ENCODE measurements at regions not wholly inside any gene's neighbourhood (a gene's known extent, or its start where the extent isn't known, plus 50 kb on each side); places are given as distances from the start of the nearest gene placed in this dataset.
"Not testable (repeated sequence)": the region's sequence is repeated elsewhere in the genome, so short reads cannot be mapped to it uniquely, and the experiment has no call there.

DNA sequence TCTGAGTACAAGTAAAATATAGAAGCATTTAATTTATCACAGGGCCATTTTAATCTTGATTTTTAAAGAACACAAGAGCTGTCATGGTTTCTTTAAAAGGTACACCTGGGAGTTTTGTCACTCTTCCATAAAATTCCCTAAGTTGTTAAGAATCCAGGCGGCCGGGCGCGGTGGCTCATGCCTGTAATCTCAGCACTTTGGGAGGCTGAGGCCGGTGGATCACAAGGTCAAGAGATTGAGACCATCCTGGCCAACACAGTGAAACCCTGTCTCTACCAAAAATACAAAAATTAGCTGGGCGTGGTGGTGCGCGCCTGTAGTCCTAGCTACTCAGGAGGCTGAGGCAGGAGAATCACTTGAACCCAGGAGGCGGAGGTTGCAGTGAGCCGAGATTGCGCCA is 278.3 kb downstream of the PCDH17 start:
- peaks cover 37% of the 10 kb centered on the region for H3K9me3 Mint-ChIP-seq
- CTCF ChIA-PET; H3K4me3 Mint-ChIP-seq; H3K36me3 Mint-ChIP-seq; ATAC-seq; H3K4me1 Mint-ChIP-seq; DNase-seq (ENCODE audit: low spot score); H3K27me3 Mint-ChIP-seq (ENCODE audit: low read depth); H3K27ac Mint-ChIP-seq: not testable (repeated sequence)
- POLR2A ChIA-PET = interaction anchor here (0.7 kb wide), 1 partner anchor 1843 kb away, joined by 3 read pairs; no protein-coding TSS in a partner anchor

DNA sequence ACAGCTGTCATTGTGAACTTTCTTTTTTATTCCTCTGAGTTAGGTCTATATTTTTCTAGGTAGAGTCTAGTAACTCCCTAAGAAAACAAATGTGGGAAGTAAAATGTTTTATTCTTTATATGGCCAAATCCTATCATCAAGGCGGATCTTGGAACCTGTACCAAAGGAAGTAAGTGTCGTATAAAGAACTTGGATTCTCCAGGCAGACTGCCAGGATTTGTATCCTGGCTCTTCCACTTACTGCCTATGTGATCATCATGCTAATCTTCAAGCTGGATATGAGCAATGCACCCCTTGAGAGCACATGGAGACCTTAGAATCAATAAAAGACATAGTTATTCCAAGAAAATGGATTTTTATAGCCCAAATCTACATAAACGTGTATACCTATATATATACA is 286.5 kb downstream of the PCDH17 start:
- TF ChIP-seq ZNF416 (CRISPR knock-in tag; IDR thresholded peaks at IDR 0.05) = no peak
- TF ChIP-seq, protein P1, sequence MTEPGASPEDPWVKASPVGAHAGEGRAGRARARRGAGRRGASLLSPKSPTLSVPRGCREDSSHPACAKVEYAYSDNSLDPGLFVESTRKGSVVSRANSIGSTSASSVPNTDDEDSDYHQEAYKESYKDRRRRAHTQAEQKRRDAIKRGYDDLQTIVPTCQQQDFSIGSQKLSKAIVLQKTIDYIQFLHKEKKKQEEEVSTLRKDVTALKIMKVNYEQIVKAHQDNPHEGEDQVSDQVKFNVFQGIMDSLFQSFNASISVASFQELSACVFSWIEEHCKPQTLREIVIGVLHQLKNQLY (CRISPR knock-in tag; IDR thresholded peaks at IDR 0.05) = no peak
- TF ChIP-seq, protein P2, sequence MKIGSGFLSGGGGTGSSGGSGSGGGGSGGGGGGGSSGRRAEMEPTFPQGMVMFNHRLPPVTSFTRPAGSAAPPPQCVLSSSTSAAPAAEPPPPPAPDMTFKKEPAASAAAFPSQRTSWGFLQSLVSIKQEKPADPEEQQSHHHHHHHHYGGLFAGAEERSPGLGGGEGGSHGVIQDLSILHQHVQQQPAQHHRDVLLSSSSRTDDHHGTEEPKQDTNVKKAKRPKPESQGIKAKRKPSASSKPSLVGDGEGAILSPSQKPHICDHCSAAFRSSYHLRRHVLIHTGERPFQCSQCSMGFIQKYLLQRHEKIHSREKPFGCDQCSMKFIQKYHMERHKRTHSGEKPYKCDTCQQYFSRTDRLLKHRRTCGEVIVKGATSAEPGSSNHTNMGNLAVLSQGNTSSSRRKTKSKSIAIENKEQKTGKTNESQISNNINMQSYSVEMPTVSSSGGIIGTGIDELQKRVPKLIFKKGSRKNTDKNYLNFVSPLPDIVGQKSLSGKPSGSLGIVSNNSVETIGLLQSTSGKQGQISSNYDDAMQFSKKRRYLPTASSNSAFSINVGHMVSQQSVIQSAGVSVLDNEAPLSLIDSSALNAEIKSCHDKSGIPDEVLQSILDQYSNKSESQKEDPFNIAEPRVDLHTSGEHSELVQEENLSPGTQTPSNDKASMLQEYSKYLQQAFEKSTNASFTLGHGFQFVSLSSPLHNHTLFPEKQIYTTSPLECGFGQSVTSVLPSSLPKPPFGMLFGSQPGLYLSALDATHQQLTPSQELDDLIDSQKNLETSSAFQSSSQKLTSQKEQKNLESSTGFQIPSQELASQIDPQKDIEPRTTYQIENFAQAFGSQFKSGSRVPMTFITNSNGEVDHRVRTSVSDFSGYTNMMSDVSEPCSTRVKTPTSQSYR (CRISPR knock-in tag; IDR thresholded peaks at IDR 0.05) = no peak
- TF ChIP-seq, protein P3, sequence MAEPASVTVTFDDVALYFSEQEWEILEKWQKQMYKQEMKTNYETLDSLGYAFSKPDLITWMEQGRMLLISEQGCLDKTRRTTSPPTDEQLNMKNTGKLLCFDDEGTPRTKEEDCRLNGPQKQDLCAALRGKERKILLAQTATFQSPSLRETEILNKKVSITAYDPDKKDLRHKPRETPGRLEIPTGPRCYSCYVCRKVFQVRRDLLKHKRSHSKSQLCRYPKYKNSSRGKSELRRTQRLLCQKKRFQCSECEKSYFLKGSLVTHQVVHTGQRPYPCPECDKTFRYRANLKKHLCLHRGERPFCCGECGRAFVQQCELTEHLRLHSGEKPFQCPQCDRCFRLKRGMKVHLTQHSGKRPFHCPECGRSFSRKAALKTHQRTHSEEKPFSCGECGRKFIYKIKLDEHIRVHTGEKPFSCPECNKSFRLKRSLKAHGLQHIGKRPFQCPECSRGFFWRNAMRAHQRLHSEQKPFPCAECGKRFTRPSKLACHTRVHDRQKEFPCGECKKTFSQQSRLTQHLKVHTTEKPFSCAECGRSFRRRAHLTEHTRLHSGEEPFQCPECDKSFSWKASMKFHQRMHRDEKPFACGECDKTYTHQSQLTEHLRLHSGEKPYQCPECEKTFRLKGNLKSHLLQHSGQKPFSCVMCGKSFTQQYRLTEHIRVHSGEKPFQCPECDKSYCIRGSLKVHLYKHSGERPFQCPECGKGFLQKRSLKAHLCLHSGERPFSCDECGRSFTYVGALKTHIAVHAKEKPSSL (CRISPR knock-in tag; conservative IDR thresholded peaks at IDR 0.05) = no peak
- no peak for TF ChIP-seq MXD4 (CRISPR knock-in tag; IDR thresholded peaks at IDR 0.05; ENCODE audit: borderline replicate concordance)
- TF ChIP-seq ZNF671 (CRISPR knock-in tag; IDR thresholded peaks at IDR 0.05) = no peak
- TF ChIP-seq NFYB (CRISPR knock-in tag; conservative IDR thresholded peaks at IDR 0.05; ENCODE audit: low read depth) = no peak
- TF ChIP-seq, protein P4, sequence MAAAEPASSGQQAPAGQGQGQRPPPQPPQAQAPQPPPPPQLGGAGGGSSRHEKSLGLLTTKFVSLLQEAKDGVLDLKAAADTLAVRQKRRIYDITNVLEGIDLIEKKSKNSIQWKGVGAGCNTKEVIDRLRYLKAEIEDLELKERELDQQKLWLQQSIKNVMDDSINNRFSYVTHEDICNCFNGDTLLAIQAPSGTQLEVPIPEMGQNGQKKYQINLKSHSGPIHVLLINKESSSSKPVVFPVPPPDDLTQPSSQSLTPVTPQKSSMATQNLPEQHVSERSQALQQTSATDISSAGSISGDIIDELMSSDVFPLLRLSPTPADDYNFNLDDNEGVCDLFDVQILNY (CRISPR knock-in tag; IDR thresholded peaks at IDR 0.05) = no peak
- TF ChIP-seq, protein P5, sequence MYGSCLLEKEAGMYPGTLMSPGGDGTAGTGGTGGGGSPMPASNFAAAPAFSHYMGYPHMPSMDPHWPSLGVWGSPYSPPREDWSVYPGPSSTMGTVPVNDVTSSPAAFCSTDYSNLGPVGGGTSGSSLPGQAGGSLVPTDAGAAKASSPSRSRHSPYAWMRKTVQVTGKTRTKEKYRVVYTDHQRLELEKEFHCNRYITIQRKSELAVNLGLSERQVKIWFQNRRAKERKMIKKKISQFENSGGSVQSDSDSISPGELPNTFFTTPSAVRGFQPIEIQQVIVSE (CRISPR knock-in tag; IDR thresholded peaks at IDR 0.05; ENCODE audit: borderline replicate concordance) = no peak
- no peak for TF ChIP-seq OVOL2 (CRISPR knock-in tag; IDR thresholded peaks at IDR 0.05; ENCODE audit: borderline replicate concordance)
- TF ChIP-seq, protein P6, sequence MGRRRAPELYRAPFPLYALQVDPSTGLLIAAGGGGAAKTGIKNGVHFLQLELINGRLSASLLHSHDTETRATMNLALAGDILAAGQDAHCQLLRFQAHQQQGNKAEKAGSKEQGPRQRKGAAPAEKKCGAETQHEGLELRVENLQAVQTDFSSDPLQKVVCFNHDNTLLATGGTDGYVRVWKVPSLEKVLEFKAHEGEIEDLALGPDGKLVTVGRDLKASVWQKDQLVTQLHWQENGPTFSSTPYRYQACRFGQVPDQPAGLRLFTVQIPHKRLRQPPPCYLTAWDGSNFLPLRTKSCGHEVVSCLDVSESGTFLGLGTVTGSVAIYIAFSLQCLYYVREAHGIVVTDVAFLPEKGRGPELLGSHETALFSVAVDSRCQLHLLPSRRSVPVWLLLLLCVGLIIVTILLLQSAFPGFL (CRISPR knock-in tag; IDR thresholded peaks at IDR 0.05; ENCODE audit: borderline replicate concordance) = no peak
- TF ChIP-seq, protein P7, sequence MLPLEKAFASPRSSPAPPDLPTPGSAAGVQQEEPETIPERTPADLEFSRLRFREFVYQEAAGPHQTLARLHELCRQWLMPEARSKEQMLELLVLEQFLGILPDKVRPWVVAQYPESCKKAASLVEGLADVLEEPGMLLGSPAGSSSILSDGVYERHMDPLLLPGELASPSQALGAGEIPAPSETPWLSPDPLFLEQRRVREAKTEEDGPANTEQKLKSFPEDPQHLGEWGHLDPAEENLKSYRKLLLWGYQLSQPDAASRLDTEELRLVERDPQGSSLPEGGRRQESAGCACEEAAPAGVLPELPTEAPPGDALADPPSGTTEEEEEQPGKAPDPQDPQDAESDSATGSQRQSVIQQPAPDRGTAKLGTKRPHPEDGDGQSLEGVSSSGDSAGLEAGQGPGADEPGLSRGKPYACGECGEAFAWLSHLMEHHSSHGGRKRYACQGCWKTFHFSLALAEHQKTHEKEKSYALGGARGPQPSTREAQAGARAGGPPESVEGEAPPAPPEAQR (CRISPR knock-in tag; IDR thresholded peaks at IDR 0.05) = no peak
- TF ChIP-seq, protein P8, sequence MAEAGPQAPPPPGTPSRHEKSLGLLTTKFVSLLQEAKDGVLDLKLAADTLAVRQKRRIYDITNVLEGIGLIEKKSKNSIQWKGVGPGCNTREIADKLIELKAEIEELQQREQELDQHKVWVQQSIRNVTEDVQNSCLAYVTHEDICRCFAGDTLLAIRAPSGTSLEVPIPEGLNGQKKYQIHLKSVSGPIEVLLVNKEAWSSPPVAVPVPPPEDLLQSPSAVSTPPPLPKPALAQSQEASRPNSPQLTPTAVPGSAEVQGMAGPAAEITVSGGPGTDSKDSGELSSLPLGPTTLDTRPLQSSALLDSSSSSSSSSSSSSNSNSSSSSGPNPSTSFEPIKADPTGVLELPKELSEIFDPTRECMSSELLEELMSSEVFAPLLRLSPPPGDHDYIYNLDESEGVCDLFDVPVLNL (CRISPR knock-in tag; IDR thresholded peaks at IDR 0.05; ENCODE audit: borderline replicate concordance, low read depth) = no peak
- no peak for TF ChIP-seq IRF2 (CRISPR knock-in tag; IDR thresholded peaks at IDR 0.05; ENCODE audit: borderline replicate concordance, low read depth)
- TF ChIP-seq CREM (CRISPR knock-in tag; IDR thresholded peaks at IDR 0.05) = no peak
- TF ChIP-seq ZNF263 (CRISPR knock-in tag; IDR thresholded peaks at IDR 0.05; ENCODE audit: low read depth) = no peak
- TF ChIP-seq, protein P9, sequence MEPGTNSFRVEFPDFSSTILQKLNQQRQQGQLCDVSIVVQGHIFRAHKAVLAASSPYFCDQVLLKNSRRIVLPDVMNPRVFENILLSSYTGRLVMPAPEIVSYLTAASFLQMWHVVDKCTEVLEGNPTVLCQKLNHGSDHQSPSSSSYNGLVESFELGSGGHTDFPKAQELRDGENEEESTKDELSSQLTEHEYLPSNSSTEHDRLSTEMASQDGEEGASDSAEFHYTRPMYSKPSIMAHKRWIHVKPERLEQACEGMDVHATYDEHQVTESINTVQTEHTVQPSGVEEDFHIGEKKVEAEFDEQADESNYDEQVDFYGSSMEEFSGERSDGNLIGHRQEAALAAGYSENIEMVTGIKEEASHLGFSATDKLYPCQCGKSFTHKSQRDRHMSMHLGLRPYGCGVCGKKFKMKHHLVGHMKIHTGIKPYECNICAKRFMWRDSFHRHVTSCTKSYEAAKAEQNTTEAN (CRISPR knock-in tag; IDR thresholded peaks at IDR 0.05) = no peak
- H3K27ac Mint-ChIP-seq = no peak overlapping the region
- ChIA-PET POLR2A (no interaction called here), CTCF (no interaction called here)
- ATAC-seq (no peak), DNase-seq (ENCODE audit: low spot score) (no peak)
- H3K4me3 Mint-ChIP-seq = no peak overlapping the region
- peaks cover 6% of the 10 kb centered on the region for H3K4me1 Mint-ChIP-seq
- no peaks in the 10 kb centered on the region for H3K27me3 Mint-ChIP-seq (ENCODE audit: low read depth)
- peaks cover 1% of the 10 kb centered on the region; the same call in 1 of the 2 replicates for H3K9me3 Mint-ChIP-seq
- H3K36me3 Mint-ChIP-seq = no peaks in the 10 kb centered on the region

Data from WTC11 (cell line).